H9 (cell line): ENCODE measurements at regions not wholly inside any gene's neighbourhood (a gene's known extent, or its start where the extent isn't known, plus 50 kb on each side); places are given as distances from the start of the nearest gene placed in this dataset.

Experiments
- DNase-seq: peaks from one replicate; pipeline ENCODE4 v3.0.0-alpha.2; 2017
- H2AFZ ChIP-seq: one replicate; pipeline ENCODE4 v1.6.1; 2013; ENCODE audit warnings: mild to moderate bottlenecking, low read length, control low read depth, moderate library complexity
- H2AK5ac ChIP-seq: 2 replicates; pipeline ENCODE4 v1.6.1; 2013; ENCODE audit warnings: low read length, control low read depth, mixed read lengths; ENCODE audit not compliant: insufficient read length
- H2BK120ac ChIP-seq: one replicate; pipeline ENCODE4 v1.6.1; 2013; ENCODE audit warnings: low read depth, mild to moderate bottlenecking, low read length, control low read depth, inconsistent platforms; ENCODE audit not compliant: poor library complexity, severe bottlenecking
- H2BK12ac ChIP-seq: 2 replicates; pipeline ENCODE4 v1.6.1; 2013; ENCODE audit warnings: low read length, control low read depth, mixed read lengths, low read depth; ENCODE audit not compliant: insufficient read length
- H2BK15ac ChIP-seq: 2 replicates; pipeline ENCODE4 v1.6.1; 2013; ENCODE audit warnings: low read depth, low read length, control low read depth
- H2BK20ac ChIP-seq: one replicate; pipeline ENCODE4 v1.6.1; 2013; ENCODE audit warnings: low read depth, mild to moderate bottlenecking, low read length, control low read depth, inconsistent platforms; ENCODE audit not compliant: poor library complexity, severe bottlenecking
- H2BK5ac ChIP-seq: 2 replicates; pipeline ENCODE4 v1.6.1; 2013; ENCODE audit warnings: low read length, control low read depth, mixed read lengths; ENCODE audit not compliant: insufficient read length
- H3K14ac ChIP-seq: 2 replicates; pipeline ENCODE4 v1.6.1; 2013; ENCODE audit warnings: low read length, control low read depth; ENCODE audit not compliant: insufficient read depth
- H3K18ac ChIP-seq: 2 replicates; pipeline ENCODE4 v1.6.1; 2013; ENCODE audit warnings: low read depth, mild to moderate bottlenecking, mixed read lengths, low read length, control low read depth; ENCODE audit not compliant: insufficient read length
- H3K23ac ChIP-seq: 2 replicates; pipeline ENCODE4 v1.6.1; 2013; ENCODE audit warnings: low read length, control low read depth, mixed read lengths, low read depth; ENCODE audit not compliant: insufficient read length
- H3K23me2 ChIP-seq: 2 replicates; pipeline ENCODE4 v1.6.1; 2013; ENCODE audit warnings: low read depth, mild to moderate bottlenecking, mixed read lengths, low read length, control low read depth; ENCODE audit not compliant: insufficient read length, poor library complexity, severe bottlenecking
- H3K27ac ChIP-seq: 2 replicates; pipeline ENCODE4 v1.5.1; 2013; ENCODE audit warnings: low read length, control low read depth, mixed read lengths, low read depth; ENCODE audit not compliant: insufficient read length
- H3K27me3 ChIP-seq: 2 replicates; pipeline ENCODE4 v1.6.1; 2013; ENCODE audit warnings: low read length, control low read depth, inconsistent platforms; ENCODE audit not compliant: insufficient read depth
- H3K4ac ChIP-seq: 2 replicates; pipeline ENCODE4 v1.6.1; 2013; ENCODE audit warnings: low read depth, mild to moderate bottlenecking, control low read depth, inconsistent platforms, low read length, moderate library complexity
- H3K4me1 ChIP-seq: 2 replicates; pipeline ENCODE4 v1.6.1; 2013; ENCODE audit warnings: low read length, control low read depth, inconsistent platforms; ENCODE audit not compliant: insufficient read depth
- H3K4me2 ChIP-seq: 2 replicates; pipeline ENCODE4 v1.6.1; 2013; ENCODE audit warnings: low read length, control low read depth, mixed read lengths; ENCODE audit not compliant: insufficient read length, insufficient read depth
- H3K56ac ChIP-seq: 2 replicates; pipeline ENCODE4 v1.6.1; 2013; ENCODE audit warnings: low read depth, mild to moderate bottlenecking, mixed read lengths, low read length, control low read depth; ENCODE audit not compliant: insufficient read length
- H3K79me1 ChIP-seq: 2 replicates; pipeline ENCODE4 v1.6.1; 2013; ENCODE audit warnings: low read depth, mild to moderate bottlenecking, moderate library complexity, low read length, control low read depth, inconsistent platforms; ENCODE audit not compliant: insufficient read depth, poor library complexity, severe bottlenecking
- H3K79me2 ChIP-seq: 2 replicates; pipeline ENCODE4 v1.6.1; 2013; ENCODE audit warnings: low read length, control low read depth, inconsistent platforms; ENCODE audit not compliant: insufficient read depth
- H3K9ac ChIP-seq: 2 replicates; pipeline ENCODE4 v1.6.1; 2013; ENCODE audit warnings: low read length, control low read depth, mixed read lengths; ENCODE audit not compliant: insufficient read length; ENCODE audit errors: extremely low read depth
- H3K9me3 ChIP-seq: one replicate; pipeline ENCODE4 v1.6.1; 2013; ENCODE audit warnings: low read depth, low read length, inconsistent platforms; ENCODE audit not compliant: control insufficient read depth
- H3T11ph ChIP-seq: one replicate; pipeline ENCODE4 v1.6.1; 2013; ENCODE audit warnings: mild to moderate bottlenecking, low read length, control low read depth, inconsistent platforms
- H4K20me1 ChIP-seq: one replicate; pipeline ENCODE4 v1.6.1; 2013; ENCODE audit not compliant: control insufficient read depth, insufficient read length, insufficient read depth
- H4K5ac ChIP-seq: 2 replicates; pipeline ENCODE4 v1.6.1; 2013; ENCODE audit warnings: low read depth, mild to moderate bottlenecking, mixed read lengths, low read length, control low read depth; ENCODE audit not compliant: insufficient read length
- H4K8ac ChIP-seq: replicated peaks from 2 replicates; pipeline ENCODE4 v1.6.1; 2013; ENCODE audit warnings: low read length, control low read depth, mixed read lengths, low read depth; ENCODE audit not compliant: insufficient read length
- H4K91ac ChIP-seq: 2 replicates; pipeline ENCODE4 v1.6.1; 2013; ENCODE audit warnings: low read depth, mild to moderate bottlenecking, moderate library complexity, mixed read lengths, low read length, control low read depth; ENCODE audit not compliant: insufficient read length
- H3K27ac Mint-ChIP-seq, 3 experiments: 2 replicates in 2 of 3; 3 replicates in 1 of 3; pipeline ENCODE4 v1.8.0; 2020 to 2021; ENCODE audit warnings: mixed read lengths in 3 of 3, mild to moderate bottlenecking in 1 of 3, moderate library complexity in 1 of 3
- H3K27me3 Mint-ChIP-seq: 2 replicates; pipeline ENCODE4 v1.8.0; 2021; ENCODE audit warnings: low read depth, mild to moderate bottlenecking, moderate library complexity, mixed read lengths
- H3K36me3 Mint-ChIP-seq, 3 experiments: 2 replicates in 2 of 3; 3 replicates in 1 of 3; pipeline ENCODE4 v1.8.0; 2020 to 2021; ENCODE audit warnings: low read depth in 3 of 3, mixed read lengths in 3 of 3; ENCODE audit not compliant: insufficient read depth in 1 of 3
- H3K4me1 Mint-ChIP-seq, 2 experiments: 2 replicates each; pipeline ENCODE4 v1.8.0; 2020; ENCODE audit warnings: mixed read lengths in 2 of 2
- H3K4me3 Mint-ChIP-seq, 2 experiments: 2 replicates in 1 of 2; 3 replicates in 1 of 2; pipeline ENCODE4 v1.8.0; 2020 to 2021; ENCODE audit warnings: mild to moderate bottlenecking in 2 of 2, mixed read lengths in 2 of 2, moderate library complexity in 1 of 2
- H3K9me3 Mint-ChIP-seq, 2 experiments: 2 replicates in 1 of 2; 3 replicates in 1 of 2; pipeline ENCODE4 v1.8.0; 2020; ENCODE audit warnings: mild to moderate bottlenecking in 2 of 2, mixed read lengths in 2 of 2, moderate library complexity in 1 of 2
- WGBS: extraction: QIAGEN DNeasy Blood & Tissue Kit; methylation state at CpG from one replicate; pipeline ENCODE4 v1.1.7; 2013; ENCODE audit warnings: missing lambda C conversion rate, low lambda C conversion rate, mixed read lengths; ENCODE audit not compliant: insufficient read length; ENCODE audit errors: extremely low coverage; 5-methylcytosine and 5-hydroxymethylcytosine counted together
- TF ChIP-seq, protein P1 (sequence below): fragments of 200-600 bp; sonication (generic); conservative IDR thresholded peaks from 3 replicates; pipeline ENCODE4 v1.8.0; 2021; ENCODE audit warnings: antibody characterized with exemption, mild to moderate bottlenecking

DNA sequence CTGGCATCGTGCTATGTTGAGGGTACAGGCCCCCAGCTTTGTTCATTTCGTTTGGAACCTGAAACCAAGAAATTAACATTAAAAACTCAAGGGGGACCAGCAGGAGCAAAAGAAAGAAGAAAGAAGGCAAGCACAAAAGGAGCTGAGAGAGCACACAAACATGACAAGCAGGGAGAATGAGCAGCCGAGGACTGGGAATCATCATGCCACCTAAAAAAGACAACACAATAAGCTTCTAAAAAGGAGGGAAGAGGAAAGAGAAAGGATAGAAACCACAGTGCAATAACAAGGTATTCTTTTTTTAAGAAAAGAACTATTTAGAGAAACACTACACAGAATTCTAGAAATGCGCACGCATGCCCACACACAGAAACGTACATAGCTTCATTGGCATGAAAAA is 103.2 kb upstream of the FAM9B start:
- no peak overlapping the region for H3K4me2 ChIP-seq
- no peak overlapping the region for H4K8ac ChIP-seq
- no peaks in the 10 kb centered on the region for H4K20me1 ChIP-seq
- peaks cover 4% of the 10 kb centered on the region for H3K9me3 ChIP-seq
- H2BK12ac ChIP-seq = no peak overlapping the region
- H3K79me2 ChIP-seq = no peaks in the 10 kb centered on the region
- H3K56ac ChIP-seq = no peak overlapping the region
- no peak overlapping the region for H2BK5ac ChIP-seq
- no peaks in the 10 kb centered on the region for H3K23me2 ChIP-seq
- no peak overlapping the region for H3T11ph ChIP-seq
- H3K36me3 Mint-ChIP-seq = peaks cover 5 to 8% (median 8%) of the 10 kb centered on the region in 3 experiments
- H3K4me1 ChIP-seq = peaks cover 2% of the 10 kb centered on the region; the same call in 1 of the 2 replicates
- TF ChIP-seq, protein P1, sequence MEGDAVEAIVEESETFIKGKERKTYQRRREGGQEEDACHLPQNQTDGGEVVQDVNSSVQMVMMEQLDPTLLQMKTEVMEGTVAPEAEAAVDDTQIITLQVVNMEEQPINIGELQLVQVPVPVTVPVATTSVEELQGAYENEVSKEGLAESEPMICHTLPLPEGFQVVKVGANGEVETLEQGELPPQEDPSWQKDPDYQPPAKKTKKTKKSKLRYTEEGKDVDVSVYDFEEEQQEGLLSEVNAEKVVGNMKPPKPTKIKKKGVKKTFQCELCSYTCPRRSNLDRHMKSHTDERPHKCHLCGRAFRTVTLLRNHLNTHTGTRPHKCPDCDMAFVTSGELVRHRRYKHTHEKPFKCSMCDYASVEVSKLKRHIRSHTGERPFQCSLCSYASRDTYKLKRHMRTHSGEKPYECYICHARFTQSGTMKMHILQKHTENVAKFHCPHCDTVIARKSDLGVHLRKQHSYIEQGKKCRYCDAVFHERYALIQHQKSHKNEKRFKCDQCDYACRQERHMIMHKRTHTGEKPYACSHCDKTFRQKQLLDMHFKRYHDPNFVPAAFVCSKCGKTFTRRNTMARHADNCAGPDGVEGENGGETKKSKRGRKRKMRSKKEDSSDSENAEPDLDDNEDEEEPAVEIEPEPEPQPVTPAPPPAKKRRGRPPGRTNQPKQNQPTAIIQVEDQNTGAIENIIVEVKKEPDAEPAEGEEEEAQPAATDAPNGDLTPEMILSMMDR = no peak
- no peak overlapping the region for H2BK20ac ChIP-seq
- no peak overlapping the region for H3K4ac ChIP-seq
- H3K9me3 Mint-ChIP-seq = peaks cover 8 to 37% of the 10 kb centered on the region in 2 experiments
- H3K4me3 Mint-ChIP-seq = no peak overlapping the region
- peaks cover 11 to 16% of the 10 kb centered on the region in 2 experiments for H3K4me1 Mint-ChIP-seq
- H2BK120ac ChIP-seq = no peak overlapping the region
- no peak overlapping the region for H3K18ac ChIP-seq
- no peak overlapping the region for H2AK5ac ChIP-seq
- DNase-seq = no peak
- no peak overlapping the region for H3K14ac ChIP-seq
- H3K9ac ChIP-seq = no peak overlapping the region
- no peaks in the 10 kb centered on the region for H3K27me3 Mint-ChIP-seq
- H4K5ac ChIP-seq = no peak overlapping the region
- no peak overlapping the region for H4K91ac ChIP-seq
- H3K27me3 ChIP-seq = no peaks in the 10 kb centered on the region
- H3K27ac ChIP-seq = no peak overlapping the region
- no peak overlapping the region for H2AFZ ChIP-seq
- no peak overlapping the region; a peak in 1 of 7 replicates for H3K27ac Mint-ChIP-seq
- no peak overlapping the region for H3K23ac ChIP-seq
- no peak overlapping the region for H2BK15ac ChIP-seq
- no CpG with 5 or more reads among the region's 6 CpGs for WGBS
- H3K79me1 ChIP-seq = no peaks in the 10 kb centered on the region
